Neural progenitor cell (in vitro differentiated cells): ENCODE measurements at regions not wholly inside any gene's neighbourhood (a gene's known extent, or its start where the extent isn't known, plus 50 kb on each side); places are given as distances from the start of the nearest gene placed in this dataset.

Experiments used
- DNase-seq: peaks from one replicate; pipeline ENCODE4 v3.0.0-alpha.2; 2016; ENCODE audit warnings: low spot score
- H2AFZ ChIP-seq: fragments of 200-600 bp; sonication (generic); replicated peaks from 2 replicates; pipeline ENCODE4 v1.6.1; 2016; ENCODE audit warnings: antibody characterized with exemption
- H3F3A ChIP-seq: fragments of 200-600 bp; sonication (generic); 2 replicates; pipeline ENCODE4 v1.6.1; 2016; ENCODE audit warnings: antibody characterized with exemption, low read depth
- H3K27ac ChIP-seq: fragments of 200-600 bp; sonication (generic); 2 replicates; pipeline ENCODE4 v1.5.1; 2016; ENCODE audit warnings: mild to moderate bottlenecking
- H3K27me3 ChIP-seq: fragments of 200-600 bp; sonication (generic); 2 replicates; pipeline ENCODE4 v1.6.1; 2016; ENCODE audit warnings: mild to moderate bottlenecking, moderate library complexity
- H3K36me3 ChIP-seq: fragments of 200-600 bp; sonication (generic); 2 replicates; pipeline ENCODE4 v1.5.1; 2016
- H3K4me1 ChIP-seq: fragments of 200-600 bp; sonication (generic); 2 replicates; pipeline ENCODE4 v1.6.1; 2016; ENCODE audit warnings: mixed run types
- H3K4me2 ChIP-seq: fragments of 200-600 bp; sonication (generic); 2 replicates; pipeline ENCODE4 v1.6.1; 2016
- H3K4me3 ChIP-seq: fragments of 200-600 bp; sonication (generic); 2 replicates; pipeline ENCODE4 v1.5.1; 2016
- H3K79me2 ChIP-seq: fragments of 200-600 bp; sonication (generic); 2 replicates; pipeline ENCODE4 v1.6.1; 2016; ENCODE audit warnings: low read depth
- H3K9ac ChIP-seq: fragments of 200-600 bp; sonication (generic); 2 replicates; pipeline ENCODE4 v1.6.1; 2016
- H3K9me3 ChIP-seq: fragments of 200-600 bp; sonication (generic); 2 replicates; pipeline ENCODE4 v1.5.1; 2016; ENCODE audit warnings: low read depth
- H4K20me1 ChIP-seq: fragments of 200-600 bp; sonication (generic); 2 replicates; pipeline ENCODE4 v1.6.1; 2016; ENCODE audit warnings: low read depth
- H3K27ac Mint-ChIP-seq: 3 replicates; pipeline ENCODE4 v1.8.0; 2021; ENCODE audit warnings: mixed read lengths
- H3K27me3 Mint-ChIP-seq: 2 replicates; pipeline ENCODE4 v1.8.0; 2022; ENCODE audit warnings: low read depth, mild to moderate bottlenecking, inconsistent platforms, moderate library complexity, mixed read lengths; ENCODE audit not compliant: insufficient read depth
- H3K36me3 Mint-ChIP-seq: 3 replicates; pipeline ENCODE4 v1.8.0; 2021; ENCODE audit warnings: mixed read lengths
- H3K4me1 Mint-ChIP-seq: 3 replicates; pipeline ENCODE4 v1.8.0; 2021; ENCODE audit warnings: mixed read lengths
- H3K4me3 Mint-ChIP-seq: 3 replicates; pipeline ENCODE4 v1.8.0; 2021; ENCODE audit warnings: mild to moderate bottlenecking, moderate library complexity, mixed read lengths
- H3K9me3 Mint-ChIP-seq: 3 replicates; pipeline ENCODE4 v1.8.0; 2020; ENCODE audit warnings: mixed read lengths
- CTCF ChIP-seq: fragments of 200-600 bp; sonication (generic); IDR thresholded peaks from 2 replicates; pipeline ENCODE4 v1.5.1; 2017; ENCODE audit warnings: antibody characterized with exemption, mild to moderate bottlenecking
- EZH2 ChIP-seq: fragments of 200-600 bp; sonication (generic); IDR thresholded peaks from 2 replicates; pipeline ENCODE4 v1.6.1; 2017; ENCODE audit warnings: antibody characterized with exemption, mild to moderate bottlenecking, moderate library complexity
- EZH2phosphoT487 ChIP-seq: fragments of 200-600 bp; sonication (generic); IDR thresholded peaks from 2 replicates; pipeline ENCODE4 v1.6.1; 2017; ENCODE audit warnings: antibody characterized with exemption

- H3K4me3 ChIP-seq, result no peak overlapping the region
- H3K4me1 ChIP-seq, result peaks cover 4% of the 10 kb centered on the region
- DNase-seq, result no peak
- no peak overlapping the region for H3K4me2 ChIP-seq
- no peaks in the 10 kb centered on the region for H3K79me2 ChIP-seq
- Mint-ChIP-seq H3K4me1 (no peaks in the 10 kb centered on the region), H3K9me3 (no peaks in the 10 kb centered on the region), H3K27ac (no peak overlapping the region), H3K4me3 (no peak overlapping the region), H3K27me3 (no peaks in the 10 kb centered on the region), H3K36me3 (no peaks in the 10 kb centered on the region)
- peaks cover 3% of the 10 kb centered on the region for H3K9me3 ChIP-seq
- no peaks in the 10 kb centered on the region for H3K36me3 ChIP-seq
- no peak overlapping the region for H3K9ac ChIP-seq
- TF ChIP-seq CTCF (no peak), EZH2 (no peak), EZH2phosphoT487 (no peak)
- no peaks in the 10 kb centered on the region for H4K20me1 ChIP-seq
- H3K27ac ChIP-seq, result no peak overlapping the region
- no peaks in the 10 kb centered on the region for H3F3A ChIP-seq
- no peak overlapping the region for H2AFZ ChIP-seq
- H3K27me3 ChIP-seq, result no peaks in the 10 kb centered on the region
Measured at GRCh38 chr1:237998581-237998980, 107.9 kb upstream of the ZP4 start.

GRCh38 chr1:237983496-237983895 is 92.8 kb upstream of the ZP4 start:
- Histone ChIP-seq H3K79me2 (no peaks in the 10 kb centered on the region), H3K27ac (no peak overlapping the region), H3K27me3 (no peaks in the 10 kb centered on the region), H3K36me3 (no peaks in the 10 kb centered on the region), H3K9ac (no peak overlapping the region), H3K9me3 (no peaks in the 10 kb centered on the region), H4K20me1 (no peaks in the 10 kb centered on the region), H3K4me2 (no peak overlapping the region), H3F3A (no peaks in the 10 kb centered on the region), H2AFZ (no peak overlapping the region), H3K4me3 (no peak overlapping the region), H3K4me1 (peaks cover 2% of the 10 kb centered on the region)
- Mint-ChIP-seq H3K4me3 (no peak overlapping the region), H3K27me3 (no peaks in the 10 kb centered on the region), H3K4me1 (peaks cover 2% of the 10 kb centered on the region), H3K36me3 (no peaks in the 10 kb centered on the region), H3K27ac (no peak overlapping the region), H3K9me3 (no peaks in the 10 kb centered on the region)
- no peak for DNase-seq
- no peak for TF ChIP-seq CTCF
- TF ChIP-seq EZH2phosphoT487, result no peak
- no peak for TF ChIP-seq EZH2

GRCh38 chr1:237981223-237981622 is 90.5 kb upstream of the ZP4 start:
- no peaks in the 10 kb centered on the region for H3K27me3 Mint-ChIP-seq
- H3K27ac Mint-ChIP-seq, result no peak overlapping the region
- no peak overlapping the region for H3K4me3 Mint-ChIP-seq

More at GRCh38 chr1:237981223-237981622, 90.5 kb upstream of the ZP4 start:
- H3K79me2 ChIP-seq, result no peaks in the 10 kb centered on the region
- H3K36me3 Mint-ChIP-seq, result no peaks in the 10 kb centered on the region
- H3K4me2 ChIP-seq, result no peak overlapping the region
- no peak for DNase-seq
- H3K4me1 Mint-ChIP-seq, result peaks cover 9% of the 10 kb centered on the region
- H3K9me3 ChIP-seq, result no peaks in the 10 kb centered on the region
- H3K9ac ChIP-seq, result no peak overlapping the region
- no peaks in the 10 kb centered on the region for H3K27me3 ChIP-seq
- no peaks in the 10 kb centered on the region for H3K36me3 ChIP-seq
- H2AFZ ChIP-seq, result no peak overlapping the region
- H3F3A ChIP-seq, result no peaks in the 10 kb centered on the region
- peaks cover 12% of the 10 kb centered on the region for H3K4me1 ChIP-seq
- TF ChIP-seq EZH2 (no peak), EZH2phosphoT487 (no peak), CTCF (no peak)
- H3K9me3 Mint-ChIP-seq, result no peaks in the 10 kb centered on the region
- no peak overlapping the region for H3K27ac ChIP-seq
- H4K20me1 ChIP-seq, result no peaks in the 10 kb centered on the region
- H3K4me3 ChIP-seq, result no peak overlapping the region
